ENCODE measurements at regions not wholly inside any gene's neighbourhood (a gene's known extent, or its start where the extent isn't known, plus 50 kb on each side); places are given as distances from the start of the nearest gene placed in this dataset.

- Histone ChIP-seq H2AFZ (ENCODE audit: control insufficient read depth, low read length) (no peak overlapping the region), H3K4me2 (ENCODE audit: control insufficient read depth, extremely low read depth, insufficient read depth, low read depth, low read length) (no peak overlapping the region), H3K4me1 (ENCODE audit: control insufficient read depth, extremely low read depth, insufficient read depth, low read length) (peaks cover 3% of the 10 kb centered on the region), H3K9ac (ENCODE audit: control insufficient read depth, extremely low read depth, insufficient read depth, low read length) (no peak overlapping the region), H3K4me3 (ENCODE audit: control insufficient read depth in 2 of 3, extremely low read depth in 1 of 3, insufficient read depth in 2 of 3, low read depth in 1 of 3, low read length in 3 of 3) (no peak overlapping the region), H3K9me3 (ENCODE audit: control insufficient read depth, low read depth, low read length) (no peaks in the 10 kb centered on the region), H3K9me1 (ENCODE audit: control insufficient read depth, extremely low read depth, insufficient read depth, low read length) (no peaks in the 10 kb centered on the region), H3K27me3 (ENCODE audit: control insufficient read depth, extremely low read depth, insufficient read depth, low read length) (no peaks in the 10 kb centered on the region), H3K36me3 (ENCODE audit: control insufficient read depth in 2 of 2, extremely low read depth in 1 of 2, insufficient read depth in 2 of 2, low read length in 2 of 2) (no peaks in the 10 kb centered on the region), H3K79me2 (ENCODE audit: control insufficient read depth, insufficient read depth, low read length) (no peaks in the 10 kb centered on the region), H3K27ac (ENCODE audit: control insufficient read depth, insufficient read depth, low read length) (no peak overlapping the region), H4K20me1 (ENCODE audit: control insufficient read depth, extremely low read depth, insufficient read depth, low read length) (no peaks in the 10 kb centered on the region)
- FAIRE-seq (no peak), DNase-seq (ENCODE audit: low read depth, low spot score) (no peak)
- dilution Hi-C loops (cut with MboI; ENCODE audit: extremely low pct_ligation_motif_present, low sequenced_read_pairs) = no loop called here
- no peak for TF ChIP-seq CTCF (optimal IDR thresholded peaks at IDR 0.05 in 1 of 3, IDR thresholded peaks at IDR 0.05 in 1 of 3, conservative IDR thresholded peaks at IDR 0.05 in 1 of 3; ENCODE audit: extremely low read depth in 1 of 3, insufficient read depth in 2 of 3, low read length in 3 of 3)
Observed at GRCh38 chr4:124386648-124387047, 325.9 kb downstream of the ANKRD50 start.

DNA sequence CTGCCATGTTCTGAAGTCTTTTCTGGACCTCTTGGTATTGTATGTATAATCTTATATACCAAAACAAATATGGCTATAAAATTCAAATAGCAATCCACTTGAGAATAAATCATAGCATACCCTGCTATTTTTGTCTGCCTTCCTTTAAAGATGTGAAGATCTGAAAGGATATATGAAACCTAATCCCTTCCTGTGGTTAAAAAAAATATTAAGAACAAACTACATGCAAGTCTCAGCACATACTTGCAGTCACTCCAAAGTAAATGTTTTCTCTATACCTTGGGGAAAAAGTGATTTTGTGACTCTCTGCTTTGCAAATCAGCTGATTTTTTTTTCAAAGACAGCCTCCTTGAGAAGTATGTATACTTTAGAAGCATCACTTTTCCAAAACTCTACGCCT, 322.9 kb downstream of the ANKRD50 start:
- Histone ChIP-seq H3K9me3 (ENCODE audit: control insufficient read depth, low read depth, low read length) (no peaks in the 10 kb centered on the region), H3K4me1 (ENCODE audit: control insufficient read depth, extremely low read depth, insufficient read depth, low read length) (peaks cover 3% of the 10 kb centered on the region), H3K27ac (ENCODE audit: control insufficient read depth, insufficient read depth, low read length) (no peak overlapping the region), H3K36me3 (ENCODE audit: control insufficient read depth in 2 of 2, extremely low read depth in 1 of 2, insufficient read depth in 2 of 2, low read length in 2 of 2) (no peaks in the 10 kb centered on the region), H3K79me2 (ENCODE audit: control insufficient read depth, insufficient read depth, low read length) (no peaks in the 10 kb centered on the region), H3K27me3 (ENCODE audit: control insufficient read depth, extremely low read depth, insufficient read depth, low read length) (no peaks in the 10 kb centered on the region), H3K9ac (ENCODE audit: control insufficient read depth, extremely low read depth, insufficient read depth, low read length) (no peak overlapping the region), H4K20me1 (ENCODE audit: control insufficient read depth, extremely low read depth, insufficient read depth, low read length) (no peaks in the 10 kb centered on the region), H3K9me1 (ENCODE audit: control insufficient read depth, extremely low read depth, insufficient read depth, low read length) (no peaks in the 10 kb centered on the region), H3K4me2 (ENCODE audit: control insufficient read depth, extremely low read depth, insufficient read depth, low read depth, low read length) (no peak overlapping the region), H3K4me3 (ENCODE audit: control insufficient read depth in 2 of 3, extremely low read depth in 1 of 3, insufficient read depth in 2 of 3, low read depth in 1 of 3, low read length in 3 of 3) (no peak overlapping the region), H2AFZ (ENCODE audit: control insufficient read depth, low read length) (no peak overlapping the region)
- no peak for DNase-seq (ENCODE audit: low read depth, low spot score)
- FAIRE-seq = no peak
- dilution Hi-C loops (cut with MboI; ENCODE audit: extremely low pct_ligation_motif_present, low sequenced_read_pairs) = no loop called here
- TF ChIP-seq EZH2 (IDR thresholded peaks at IDR 0.05; ENCODE audit: low read length) (no peak), CTCF (optimal IDR thresholded peaks at IDR 0.05 in 1 of 3, IDR thresholded peaks at IDR 0.05 in 1 of 3, conservative IDR thresholded peaks at IDR 0.05 in 1 of 3; ENCODE audit: extremely low read depth in 1 of 3, insufficient read depth in 2 of 3, low read length in 3 of 3) (no peak)
